Urothelium cell line (cell line): ENCODE measurements at regions not wholly inside any gene's neighbourhood (a gene's known extent, or its start where the extent isn't known, plus 50 kb on each side); places are given as distances from the start of the nearest gene placed in this dataset.
A peak's percentile ranks its signal among the peaks of the same experiment; 100 is the strongest.
"Not testable (repeated sequence)": the region's sequence is repeated elsewhere in the genome, so short reads cannot be mapped to it uniquely, and the experiment has no call there.

Experiments used
- DNase-seq: peaks from one replicate; pipeline ENCODE4 v3.0.0; 2011; ENCODE audit warnings: low spot score, mixed read lengths
- FAIRE-seq: peaks from 2 replicates; lab custom pipeline; 2011; peaks lifted over from hg19 to GRCh38; lab: Jason Lieb, UNC

- FAIRE-seq (no peak), DNase-seq (no peak)
Observed at GRCh38 chrX:97850911-97851310, 967.2 kb downstream of the RPA4 start.

DNA sequence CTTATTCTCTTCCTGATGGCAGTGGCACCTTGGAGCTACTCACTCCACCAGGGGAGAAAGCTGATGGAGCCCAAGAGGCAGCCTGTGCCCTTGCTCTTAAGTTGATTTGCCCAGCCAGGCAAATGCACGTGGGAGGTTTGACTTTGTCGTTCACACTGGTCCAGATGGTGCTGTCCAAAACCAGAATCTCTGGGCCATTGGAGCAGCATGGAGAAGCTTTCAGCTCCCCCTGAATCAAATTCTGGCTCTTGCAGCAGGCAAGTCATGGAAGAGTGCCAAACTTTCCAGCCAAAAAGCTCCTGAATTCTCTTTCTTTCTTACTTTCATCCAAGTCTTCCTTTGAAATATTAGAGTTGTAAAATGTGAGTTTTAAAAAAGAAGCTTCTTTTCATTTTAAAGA lies 970.4 kb downstream of the RPA4 start:
- FAIRE-seq, result no peak
- DNase-seq, result no peak

GRCh38 chrX:97858592-97858991 lies 974.9 kb downstream of the RPA4 start:
- DNase-seq (no peak), FAIRE-seq (no peak)

DNA sequence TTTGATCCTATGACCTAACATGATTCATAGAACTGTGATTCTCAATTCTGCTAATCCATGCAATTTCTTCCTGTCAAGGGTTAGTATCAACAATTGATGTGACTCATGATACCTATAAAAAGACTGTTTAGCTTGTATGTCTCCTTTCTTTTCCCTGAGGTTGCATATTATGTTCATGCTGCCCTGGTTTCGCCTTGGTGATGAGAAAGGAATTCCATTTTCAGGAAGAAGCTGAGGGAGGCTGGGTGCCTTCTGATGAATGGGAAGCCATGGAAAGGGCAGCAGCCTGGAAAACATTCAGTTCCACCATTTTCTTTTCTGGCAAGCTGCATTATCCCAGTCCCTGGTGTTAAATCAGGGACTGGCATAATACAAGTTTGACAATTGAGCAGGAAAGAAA lies 976.5 kb downstream of the RPA4 start:
- no peak for FAIRE-seq
- peak; percentile 13 for DNase-seq

DNA sequence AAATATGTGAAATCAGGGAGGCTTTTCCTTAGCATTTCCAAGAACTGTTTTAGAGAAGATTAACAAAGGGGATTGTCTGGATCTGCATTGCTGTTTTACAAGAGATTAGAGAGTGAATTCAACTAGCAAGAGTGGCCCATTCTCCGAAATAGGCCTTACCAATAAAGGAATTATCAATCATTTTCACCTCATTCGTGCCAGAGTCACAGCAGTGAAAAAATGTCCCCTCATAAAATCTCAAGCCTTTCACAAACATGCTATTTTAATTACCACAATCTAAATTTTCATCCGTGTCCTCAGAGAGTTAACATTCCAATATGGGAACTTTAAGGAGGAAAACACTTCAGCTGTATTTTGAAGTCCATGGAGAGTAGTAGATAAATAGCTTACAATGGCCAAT lies 979.6 kb downstream of the RPA4 start:
- DNase-seq, result no peak
- no peak for FAIRE-seq

- FAIRE-seq, result no peak
- no peak for DNase-seq
Observed at GRCh38 chrX:97867266-97867665, 983.6 kb downstream of the RPA4 start.

GRCh38 chrX:97876697-97877407 lies 993.1 kb downstream of the RPA4 start:
- DNase-seq (no peak), FAIRE-seq (no peak)

GRCh38 chrX:97882306-97882705 lies 998.6 kb downstream of the RPA4 start:
- DNase-seq, result no peak
- FAIRE-seq, result no peak

GRCh38 chrX:97895751-97896150 lies 1012.0 kb downstream of the RPA4 start:
- DNase-seq (no peak), FAIRE-seq (no peak)

GRCh38 chrX:97897998-97898397 lies 1014.3 kb downstream of the RPA4 start:
- DNase-seq (no peak), FAIRE-seq (no peak)

DNA sequence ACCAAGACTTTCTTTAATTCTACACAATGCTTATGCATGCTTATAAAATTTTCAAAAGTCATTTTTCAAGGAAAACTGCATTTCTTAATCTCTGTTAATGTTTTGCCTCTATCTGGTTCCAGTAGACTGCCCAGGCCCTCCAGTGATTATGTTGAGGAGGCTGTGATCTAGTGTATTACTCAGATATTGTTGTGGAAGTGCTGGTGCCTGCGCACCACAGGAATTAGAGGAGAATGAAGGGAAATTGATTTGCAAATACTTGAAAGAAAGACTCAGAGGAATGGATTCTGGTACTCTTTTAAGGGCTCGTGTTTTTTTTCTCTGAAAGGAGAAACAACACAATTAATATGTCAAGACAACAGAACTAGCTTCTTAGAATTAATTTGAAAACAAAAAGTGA lies 1015.1 kb downstream of the RPA4 start:
- DNase-seq, result no peak
- FAIRE-seq, result no peak

GRCh38 chrX:97907791-97908190 lies 1024.1 kb downstream of the RPA4 start:
- DNase-seq, result no peak
- no peak for FAIRE-seq

GRCh38 chrX:97909245-97909644 lies 1025.5 kb downstream of the RPA4 start:
- DNase-seq (no peak), FAIRE-seq (no peak)

DNA sequence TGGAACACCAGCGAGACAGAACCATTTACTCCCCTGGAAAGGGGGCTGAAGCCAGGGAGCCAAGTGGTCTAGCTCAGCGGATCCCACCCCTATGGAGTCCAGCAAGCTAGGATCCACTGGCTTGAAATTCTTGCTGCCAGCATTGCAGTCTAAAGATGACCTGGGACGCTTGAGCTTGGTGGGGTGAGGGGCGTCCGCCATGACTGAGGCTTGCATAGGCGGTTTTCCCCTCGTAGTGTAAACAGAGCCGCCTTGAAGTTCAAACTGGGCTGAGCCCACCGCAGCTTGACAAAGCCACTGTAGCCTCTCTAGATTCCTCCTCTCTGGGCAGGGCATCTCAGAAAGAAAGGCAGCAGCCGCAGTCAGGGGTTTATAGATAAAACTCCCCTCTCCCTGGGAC lies 1031.7 kb downstream of the RPA4 start:
- not testable (repeated sequence) for DNase-seq, FAIRE-seq

GRCh38 chrX:97921223-97921622 lies 1037.5 kb downstream of the RPA4 start:
- DNase-seq, FAIRE-seq: not testable (repeated sequence)

DNA sequence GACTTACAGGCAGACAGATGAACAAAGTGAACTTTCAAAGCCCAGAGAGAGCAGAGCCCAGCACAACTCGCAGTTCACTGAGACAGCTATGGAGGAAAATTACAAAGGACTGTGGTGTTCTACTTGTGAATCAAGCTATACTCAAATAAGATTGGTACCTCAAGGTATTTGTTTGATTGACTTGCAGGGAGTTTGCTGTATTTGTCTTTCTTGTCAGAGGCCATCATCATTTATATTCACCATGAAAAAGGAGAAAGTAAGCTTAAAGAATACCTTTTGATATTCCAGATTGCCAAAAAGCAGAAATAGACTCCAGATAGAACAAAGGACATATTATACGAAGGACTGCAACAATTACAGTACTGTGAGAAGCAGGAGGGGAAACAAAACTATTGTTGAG lies 1047.9 kb downstream of the RPA4 start:
- no peak for DNase-seq
- FAIRE-seq, result no peak

GRCh38 chrX:97936296-97936695 lies 1052.6 kb downstream of the RPA4 start:
- DNase-seq (no peak), FAIRE-seq (no peak)

GRCh38 chrX:97938706-97939105 lies 1055.0 kb downstream of the RPA4 start:
- no peak for DNase-seq
- FAIRE-seq, result no peak

GRCh38 chrX:97968376-97969163 lies 1084.9 kb downstream of the RPA4 start:
- FAIRE-seq (no peak), DNase-seq (no peak)

GRCh38 chrX:97984641-97985040 lies 1100.9 kb downstream of the RPA4 start:
- DNase-seq (no peak), FAIRE-seq (no peak)

- DNase-seq (no peak), FAIRE-seq (no peak)
Observed at GRCh38 chrX:97985096-97985495, 1101.4 kb downstream of the RPA4 start.

GRCh38 chrX:97987979-97988378 lies 1104.3 kb downstream of the RPA4 start:
- FAIRE-seq, result no peak
- DNase-seq, result no peak
